ENCODE measurements at regions not wholly inside any gene's neighbourhood (a gene's known extent, or its start where the extent isn't known, plus 50 kb on each side); places are given as distances from the start of the nearest gene placed in this dataset.
"Not testable (repeated sequence)": the region's sequence is repeated elsewhere in the genome, so short reads cannot be mapped to it uniquely, and the experiment has no call there.

GRCh38 chr14:106369456-106369855, 843.1 kb downstream of the TMEM121 start:
- H3K4me3 ChIP-seq (ENCODE audit: low read depth, low read length); DNase-seq (ENCODE audit: low read depth): not testable (repeated sequence)

- TF ChIP-seq POLR2A (IDR thresholded peaks at IDR 0.05; ENCODE audit: extremely low read depth, insufficient read length), result no peak
- TF ChIP-seq CTCF (IDR thresholded peaks at IDR 0.05; ENCODE audit: low read depth, low read length), result peak; percentile 80
- H3K4me3 ChIP-seq (ENCODE audit: low read depth, low read length), result no peak overlapping the region
- peak; percentile 64 for DNase-seq (ENCODE audit: low read depth)
Measured at GRCh38 chr14:106372870-106373652, 846.7 kb downstream of the TMEM121 start.

DNA sequence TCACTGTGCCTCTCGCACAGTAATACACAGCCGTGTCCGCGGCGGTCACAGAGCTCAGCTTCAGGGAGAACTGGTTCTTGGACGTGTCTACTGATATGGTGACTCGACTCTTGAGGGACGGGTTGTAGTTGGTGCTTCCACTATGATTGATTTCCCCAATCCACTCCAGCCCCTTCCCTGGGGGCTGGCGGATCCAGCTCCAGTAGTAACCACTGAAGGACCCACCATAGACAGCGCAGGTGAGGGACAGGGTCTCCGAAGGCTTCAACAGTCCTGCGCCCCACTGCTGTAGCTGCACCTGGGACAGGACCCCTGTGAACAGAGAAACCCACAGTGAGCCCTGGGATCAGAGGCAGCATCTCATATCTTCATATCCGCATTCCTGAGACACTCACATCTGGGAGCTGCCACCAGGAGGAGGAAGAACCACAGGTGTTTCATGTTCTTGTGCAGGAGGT, 847.3 kb downstream of the TMEM121 start:
- not testable (repeated sequence) for DNase-seq (ENCODE audit: low read depth); H3K4me3 ChIP-seq (ENCODE audit: low read depth, low read length)

DNA sequence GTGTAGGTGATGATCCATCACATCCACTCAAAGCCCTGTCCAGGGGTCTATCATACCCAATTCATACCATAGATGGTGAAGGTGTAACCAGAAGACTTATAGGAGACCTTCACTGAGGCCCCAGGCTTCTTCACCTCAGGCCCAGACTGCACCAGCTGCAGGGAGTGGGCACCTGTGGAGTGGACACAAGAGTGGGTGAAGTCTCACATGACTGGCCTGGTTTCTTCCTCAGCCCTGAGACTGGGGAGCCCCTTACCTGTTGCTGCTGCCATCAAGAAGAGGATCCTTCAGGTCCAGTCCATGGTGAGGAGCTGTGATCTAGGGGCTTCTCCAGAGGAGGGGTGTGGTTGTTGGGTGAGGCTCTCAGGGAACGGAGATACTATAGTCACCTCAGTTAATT, 851.0 kb downstream of the TMEM121 start:
- TF ChIP-seq CTCF (IDR thresholded peaks at IDR 0.05; ENCODE audit: low read depth, low read length), result no peak
- TF ChIP-seq POLR2A (IDR thresholded peaks at IDR 0.05; ENCODE audit: extremely low read depth, insufficient read length), result no peak
- TF ChIP-seq MAX (IDR thresholded peaks at IDR 0.05; ENCODE audit: low read depth, low read length), result no peak
- TF ChIP-seq MYC (IDR thresholded peaks at IDR 0.05; ENCODE audit: low read depth, low read length), result no peak
- no peak for DNase-seq (ENCODE audit: low read depth)
- H3K4me3 ChIP-seq (ENCODE audit: low read depth, low read length), result no peak overlapping the region

- TF ChIP-seq CTCF (IDR thresholded peaks at IDR 0.05; ENCODE audit: low read depth, low read length) (peak; percentile 79), MYC (IDR thresholded peaks at IDR 0.05; ENCODE audit: low read depth, low read length) (no peak), POLR2A (IDR thresholded peaks at IDR 0.05; ENCODE audit: extremely low read depth, insufficient read length) (no peak)
- H3K4me3 ChIP-seq (ENCODE audit: low read depth, low read length), result no peak overlapping the region
- peak; percentile 33 for DNase-seq (ENCODE audit: low read depth)
Measured at GRCh38 chr14:106378191-106378590, 851.8 kb downstream of the TMEM121 start.

DNA sequence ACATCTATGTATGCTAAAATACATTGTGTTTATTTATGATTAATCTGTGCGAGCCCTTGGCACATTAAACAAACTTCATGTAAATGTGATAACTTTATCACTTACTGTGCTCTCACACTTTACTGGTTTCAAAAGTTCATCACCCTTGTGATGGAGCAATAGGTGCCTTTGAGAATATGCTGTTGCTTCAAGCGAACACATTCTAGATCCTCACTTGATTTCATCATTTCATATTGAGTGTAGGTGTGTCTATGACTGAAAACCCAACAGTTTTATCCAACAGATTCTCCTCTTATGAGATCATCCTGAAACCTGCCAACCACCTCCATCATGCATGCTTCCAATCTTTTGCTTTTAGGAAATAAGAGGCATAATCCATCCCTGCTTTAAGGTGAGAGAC, 854.4 kb downstream of the TMEM121 start:
- DNase-seq (ENCODE audit: low read depth), result no peak
- H3K4me3 ChIP-seq (ENCODE audit: low read depth, low read length), result no peak overlapping the region
- no peak for TF ChIP-seq POLR2A (IDR thresholded peaks at IDR 0.05; ENCODE audit: extremely low read depth, insufficient read length)
- no peak for TF ChIP-seq MAX (IDR thresholded peaks at IDR 0.05; ENCODE audit: low read depth, low read length)
- TF ChIP-seq CTCF (IDR thresholded peaks at IDR 0.05; ENCODE audit: low read depth, low read length), result no peak
- TF ChIP-seq MYC (IDR thresholded peaks at IDR 0.05; ENCODE audit: low read depth, low read length), result no peak

DNA sequence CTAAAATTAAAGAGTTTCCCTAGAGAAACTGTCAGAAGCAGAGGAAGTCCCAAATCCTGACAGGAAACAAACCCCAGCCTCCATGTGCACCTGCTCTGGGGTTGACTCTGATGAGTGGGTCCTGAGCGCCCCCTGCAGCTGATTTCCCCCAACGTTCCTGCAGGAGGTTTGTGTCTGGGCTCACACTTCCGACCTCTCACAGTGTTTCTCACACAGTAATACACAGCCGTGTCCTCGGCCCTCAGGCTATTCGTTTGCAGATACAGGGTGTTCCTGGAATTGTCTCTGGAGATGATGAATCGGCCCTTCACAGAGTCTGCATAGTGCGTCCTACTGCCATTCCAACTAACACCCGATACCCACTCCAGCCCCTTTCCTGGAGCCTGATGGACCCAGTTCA, 862.8 kb downstream of the TMEM121 start:
- H3K4me3 ChIP-seq (ENCODE audit: low read depth, low read length); DNase-seq (ENCODE audit: low read depth): not testable (repeated sequence)

GRCh38 chr14:106390401-106390800, 864.0 kb downstream of the TMEM121 start:
- no peak for DNase-seq (ENCODE audit: low read depth)
- no peak for TF ChIP-seq MAX (IDR thresholded peaks at IDR 0.05; ENCODE audit: low read depth, low read length)
- TF ChIP-seq MYC (IDR thresholded peaks at IDR 0.05; ENCODE audit: low read depth, low read length), result no peak
- no peak overlapping the region for H3K4me3 ChIP-seq (ENCODE audit: low read depth, low read length)

Measured in NB4 (cell line).